Astrocyte (in vitro differentiated cells and primary cell): ENCODE measurements at regions not wholly inside any gene's neighbourhood (a gene's known extent, or its start where the extent isn't known, plus 50 kb on each side); places are given as distances from the start of the nearest gene placed in this dataset.
A peak's percentile ranks its signal among the peaks of the same experiment; 100 is the strongest.

Source experiments
- DNase-seq: peaks from one replicate; pipeline ENCODE4 v3.0.0-alpha.2; 2010; ENCODE audit warnings: low read depth
- FAIRE-seq: peaks from 2 replicates; lab custom pipeline; 2011; peaks lifted over from hg19 to GRCh38; lab: Jason Lieb, UNC
- H2AFZ ChIP-seq: 2 replicates; pipeline ENCODE4 v1.6.0; 2012; ENCODE audit warnings: low read depth, low read length, inconsistent platforms
- H3K27ac ChIP-seq: 2 replicates; pipeline ENCODE4 v1.5.1; 2011; ENCODE audit warnings: low read depth, low read length, inconsistent platforms
- H3K27me3 ChIP-seq: 2 replicates; pipeline ENCODE4 v1.6.0; 2011; ENCODE audit warnings: low read length, inconsistent platforms; ENCODE audit not compliant: insufficient read depth
- H3K36me3 ChIP-seq: 2 replicates; pipeline ENCODE4 v1.5.1; 2011; ENCODE audit warnings: low read length, inconsistent platforms; ENCODE audit not compliant: insufficient read depth
- H3K4me1 ChIP-seq: 2 replicates; pipeline ENCODE4 v1.5.1; 2011; ENCODE audit warnings: low read length, inconsistent platforms; ENCODE audit not compliant: insufficient read depth
- H3K4me2 ChIP-seq: 2 replicates; pipeline ENCODE4 v1.6.0; 2012; ENCODE audit warnings: low read length, inconsistent platforms
- H3K4me3 ChIP-seq: 2 replicates; pipeline ENCODE4 v1.5.1; 2011; ENCODE audit warnings: low read depth, mild to moderate bottlenecking, low read length, inconsistent platforms; ENCODE audit not compliant: insufficient read depth
- H3K79me2 ChIP-seq: 2 replicates; pipeline ENCODE4 v1.6.0; 2012; ENCODE audit warnings: mild to moderate bottlenecking, low read length, inconsistent platforms; ENCODE audit not compliant: insufficient read depth
- H3K9ac ChIP-seq: 2 replicates; pipeline ENCODE4 v1.6.0; 2012; ENCODE audit warnings: mild to moderate bottlenecking, low read length, inconsistent platforms
- H3K9me3 ChIP-seq: 2 replicates; pipeline ENCODE4 v1.5.1; 2012; ENCODE audit warnings: low read depth, mild to moderate bottlenecking, low read length, inconsistent platforms; ENCODE audit not compliant: insufficient read depth
- H4K20me1 ChIP-seq: 2 replicates; pipeline ENCODE4 v1.6.0; 2012; ENCODE audit warnings: low read length, inconsistent platforms; ENCODE audit not compliant: insufficient read depth
- H3K27ac Mint-ChIP-seq: one replicate; pipeline ENCODE4 v1.8.0; 2021; ENCODE audit warnings: mild to moderate bottlenecking, mixed read lengths; ENCODE audit not compliant: unreplicated experiment
- H3K27me3 Mint-ChIP-seq: one replicate; pipeline ENCODE4 v1.8.0; 2021; ENCODE audit warnings: low read depth, mixed read lengths; ENCODE audit not compliant: unreplicated experiment
- H3K36me3 Mint-ChIP-seq: one replicate; pipeline ENCODE4 v1.8.0; 2021; ENCODE audit warnings: low read depth, mixed read lengths; ENCODE audit not compliant: unreplicated experiment
- H3K4me1 Mint-ChIP-seq: one replicate; pipeline ENCODE4 v1.8.0; 2021; ENCODE audit warnings: low read depth, mixed read lengths; ENCODE audit not compliant: unreplicated experiment
- H3K4me3 Mint-ChIP-seq: one replicate; pipeline ENCODE4 v1.8.0; 2021; ENCODE audit warnings: mild to moderate bottlenecking, moderate library complexity, mixed read lengths; ENCODE audit not compliant: unreplicated experiment
- H3K9me3 Mint-ChIP-seq: one replicate; pipeline ENCODE4 v1.8.0; 2021; ENCODE audit warnings: mild to moderate bottlenecking, mixed read lengths; ENCODE audit not compliant: unreplicated experiment
- CTCF ChIP-seq: IDR thresholded peaks from 2 replicates; pipeline ENCODE4 v1.5.1; 2011; ENCODE audit warnings: low read depth, mild to moderate bottlenecking, inconsistent platforms, low read length, moderate library complexity; ENCODE audit not compliant: insufficient read depth
- EZH2 ChIP-seq: IDR thresholded peaks from 2 replicates; pipeline ENCODE4 v1.6.1; 2012; ENCODE audit warnings: mild to moderate bottlenecking, low read length, inconsistent platforms; ENCODE audit not compliant: insufficient read depth

GRCh38 chr9:107149756-107150155 is 133.3 kb upstream of the RAD23B start:
- H3K4me1 Mint-ChIP-seq: peaks cover 16% of the 10 kb centered on the region
- Histone ChIP-seq H3K79me2 (no peaks in the 10 kb centered on the region), H3K9ac (no peak overlapping the region), H3K36me3 (no peaks in the 10 kb centered on the region), H3K27me3 (no peaks in the 10 kb centered on the region), H2AFZ (no peak overlapping the region), H3K4me2 (no peak overlapping the region), H3K4me1 (no peaks in the 10 kb centered on the region), H3K9me3 (no peaks in the 10 kb centered on the region), H3K27ac (no peak overlapping the region), H3K4me3 (no peak overlapping the region), H4K20me1 (no peaks in the 10 kb centered on the region)
- H3K36me3 Mint-ChIP-seq: no peaks in the 10 kb centered on the region
- no peak for FAIRE-seq
- no peak overlapping the region for H3K4me3 Mint-ChIP-seq
- H3K27me3 Mint-ChIP-seq: no peaks in the 10 kb centered on the region
- H3K27ac Mint-ChIP-seq: no peak overlapping the region
- DNase-seq: no peak
- TF ChIP-seq CTCF: no peak
- no peak for TF ChIP-seq EZH2
- H3K9me3 Mint-ChIP-seq: peaks cover 16% of the 10 kb centered on the region

- TF ChIP-seq EZH2: no peak
- no peak for TF ChIP-seq CTCF
- H3K36me3 Mint-ChIP-seq: no peaks in the 10 kb centered on the region
- H3K4me1 Mint-ChIP-seq: peaks cover 16% of the 10 kb centered on the region
- H3K4me3 Mint-ChIP-seq: no peak overlapping the region
- H3K79me2 ChIP-seq: no peaks in the 10 kb centered on the region
- no peaks in the 10 kb centered on the region for H3K27me3 Mint-ChIP-seq
- no peak overlapping the region for H3K9ac ChIP-seq
- no peak overlapping the region for H3K4me3 ChIP-seq
- H3K4me2 ChIP-seq: no peak overlapping the region
- H3K27ac ChIP-seq: no peak overlapping the region
- H3K36me3 ChIP-seq: no peaks in the 10 kb centered on the region
- peaks cover 14% of the 10 kb centered on the region for H3K9me3 Mint-ChIP-seq
- H3K4me1 ChIP-seq: no peaks in the 10 kb centered on the region
- no peaks in the 10 kb centered on the region for H3K27me3 ChIP-seq
- no peak overlapping the region for H2AFZ ChIP-seq
- DNase-seq (peak; percentile 36), FAIRE-seq (no peak)
- no peaks in the 10 kb centered on the region for H4K20me1 ChIP-seq
- H3K9me3 ChIP-seq: no peaks in the 10 kb centered on the region
- H3K27ac Mint-ChIP-seq: peak overlapping the region; percentile 50
Measured at GRCh38 chr9:107153336-107153735, 129.7 kb upstream of the RAD23B start.

- H3K4me3 Mint-ChIP-seq: no peak overlapping the region
- no peaks in the 10 kb centered on the region for H3K36me3 Mint-ChIP-seq
- Histone ChIP-seq H3K27me3 (no peaks in the 10 kb centered on the region), H3K9ac (no peak overlapping the region), H3K4me3 (no peak overlapping the region), H3K79me2 (no peaks in the 10 kb centered on the region), H4K20me1 (no peaks in the 10 kb centered on the region), H3K4me2 (no peak overlapping the region), H3K27ac (no peak overlapping the region), H3K36me3 (no peaks in the 10 kb centered on the region), H2AFZ (no peak overlapping the region), H3K9me3 (no peaks in the 10 kb centered on the region), H3K4me1 (no peaks in the 10 kb centered on the region)
- H3K27ac Mint-ChIP-seq: no peak overlapping the region
- FAIRE-seq: no peak
- peaks cover 16% of the 10 kb centered on the region for H3K4me1 Mint-ChIP-seq
- no peaks in the 10 kb centered on the region for H3K27me3 Mint-ChIP-seq
- no peak for TF ChIP-seq EZH2
- TF ChIP-seq CTCF: no peak
- peaks cover 10% of the 10 kb centered on the region for H3K9me3 Mint-ChIP-seq
- DNase-seq: no peak
Measured at GRCh38 chr9:107154291-107154690, 128.8 kb upstream of the RAD23B start.
